GM19035 (cell line): ENCODE measurements at regions not wholly inside any gene's neighbourhood (a gene's known extent, or its start where the extent isn't known, plus 50 kb on each side); places are given as distances from the start of the nearest gene placed in this dataset.

ENCODE experiments used
- ATAC-seq: cut with Tn5 transposase; IDR thresholded peaks from one replicate; pipeline ENCODE4 v1.9.1; 2021; ENCODE audit not compliant: unreplicated experiment

DNA sequence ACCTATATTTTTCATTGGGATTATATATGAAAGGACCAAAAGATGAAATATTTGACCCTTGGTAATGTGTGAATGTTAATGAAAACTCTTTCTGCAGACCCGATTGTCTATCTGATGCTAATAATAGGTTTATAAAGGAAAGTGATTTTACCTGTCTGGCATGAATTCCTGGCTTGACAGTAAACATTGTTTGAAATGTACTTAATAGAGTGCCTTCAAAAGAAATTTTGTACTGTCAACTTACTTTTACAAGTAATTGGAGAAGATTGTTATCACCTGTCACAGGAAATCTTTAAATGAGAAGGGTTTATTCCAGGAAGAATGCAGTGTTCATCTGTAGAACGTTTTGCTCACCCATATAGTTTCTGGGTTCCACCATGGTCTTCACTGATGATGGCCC, 588.2 kb downstream of the INHBA start:
- ATAC-seq: no peak

GRCh38 chr7:41114131-41114530, 588.8 kb downstream of the INHBA start:
- ATAC-seq: no peak

GRCh38 chr7:41113719-41114118, 589.2 kb downstream of the INHBA start:
- ATAC-seq: no peak

GRCh38 chr7:41110186-41110585, 592.7 kb downstream of the INHBA start:
- ATAC-seq: no peak

DNA sequence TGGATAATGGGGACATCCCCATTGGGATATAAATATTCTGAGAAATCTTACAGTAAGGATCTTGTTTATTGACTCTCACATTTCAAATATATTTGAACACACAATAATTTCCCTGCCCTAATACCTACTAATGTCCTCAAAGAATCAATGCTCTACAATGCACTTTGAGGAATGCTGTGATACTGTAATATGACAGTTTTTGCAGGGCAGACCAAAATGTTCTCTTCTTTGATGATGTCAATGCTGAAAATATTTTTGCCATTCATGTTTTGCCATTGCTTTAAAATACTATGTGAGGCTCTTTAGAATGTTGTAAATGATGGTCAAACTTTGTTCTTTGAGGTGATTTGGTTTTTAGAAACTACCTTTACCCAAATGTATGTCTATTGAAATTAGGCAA, 594.1 kb downstream of the INHBA start:
- no peak for ATAC-seq

DNA sequence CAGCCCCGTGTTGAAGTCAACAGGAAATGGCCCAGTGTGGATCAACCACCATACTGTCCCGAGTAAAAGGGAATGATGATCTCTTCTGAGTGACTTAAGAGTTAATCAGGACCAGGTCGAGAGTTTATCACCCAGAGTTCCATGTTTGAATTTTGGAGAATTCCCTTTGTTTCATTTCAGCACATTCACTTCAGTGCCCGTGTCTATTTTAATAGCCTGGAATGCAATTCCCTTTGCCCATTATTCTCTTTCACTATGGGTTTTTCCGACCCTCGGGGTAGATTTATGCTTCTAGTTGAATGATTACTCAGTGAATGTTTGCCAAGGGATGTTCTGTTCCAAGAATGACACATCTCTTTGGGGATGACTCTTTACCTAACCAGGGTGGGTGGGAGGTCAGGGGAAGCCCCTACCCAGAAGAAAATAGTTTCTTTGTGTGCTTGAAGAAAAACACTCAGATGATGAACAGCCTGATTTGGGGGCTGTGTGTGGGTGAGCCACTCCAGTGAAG, 594.9 kb downstream of the INHBA start:
- ATAC-seq: no peak

GRCh38 chr7:41107330-41107937, 595.5 kb downstream of the INHBA start:
- no peak for ATAC-seq

- no peak for ATAC-seq
Observed at GRCh38 chr7:41104631-41105030, 598.3 kb downstream of the INHBA start.

DNA sequence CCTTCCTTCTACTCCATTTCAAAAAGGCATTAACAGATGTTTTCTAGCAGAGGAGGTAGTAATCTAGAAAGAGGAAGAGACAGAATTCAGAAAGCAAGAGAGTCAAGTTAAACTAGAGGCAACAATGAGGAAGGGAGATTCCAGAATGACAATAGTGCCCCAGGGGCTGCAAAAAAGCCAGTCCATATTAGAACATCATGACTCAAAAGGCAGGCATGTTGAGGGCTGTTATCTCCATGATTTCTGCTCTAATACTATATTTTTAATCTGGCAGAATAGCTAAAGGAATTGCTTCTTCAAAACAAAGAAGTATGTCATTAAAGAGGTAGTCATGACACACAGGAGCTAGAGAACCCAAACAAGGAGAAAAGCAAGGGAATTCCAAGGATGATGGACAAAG, 599.6 kb downstream of the INHBA start:
- ATAC-seq: peak; percentile 58

DNA sequence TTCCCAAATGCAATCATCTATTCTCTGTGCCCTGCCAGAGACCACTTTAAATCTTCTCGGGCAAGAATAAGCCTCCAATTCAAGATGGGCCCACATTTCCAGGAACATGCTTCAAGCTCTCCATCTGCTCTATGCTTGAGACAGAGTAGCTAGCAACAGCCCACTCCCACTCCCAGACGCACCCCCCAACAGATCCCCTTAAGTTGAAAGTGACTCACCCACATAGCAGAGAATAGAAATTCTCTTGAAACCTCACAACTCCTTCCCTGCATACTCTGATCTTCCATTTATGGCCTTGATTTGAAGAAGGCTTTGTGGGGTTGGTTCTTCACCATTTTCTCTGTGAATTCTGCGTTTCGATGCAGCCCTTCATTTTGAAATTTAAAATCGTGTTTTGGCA, 604.0 kb downstream of the INHBA start:
- no peak for ATAC-seq

DNA sequence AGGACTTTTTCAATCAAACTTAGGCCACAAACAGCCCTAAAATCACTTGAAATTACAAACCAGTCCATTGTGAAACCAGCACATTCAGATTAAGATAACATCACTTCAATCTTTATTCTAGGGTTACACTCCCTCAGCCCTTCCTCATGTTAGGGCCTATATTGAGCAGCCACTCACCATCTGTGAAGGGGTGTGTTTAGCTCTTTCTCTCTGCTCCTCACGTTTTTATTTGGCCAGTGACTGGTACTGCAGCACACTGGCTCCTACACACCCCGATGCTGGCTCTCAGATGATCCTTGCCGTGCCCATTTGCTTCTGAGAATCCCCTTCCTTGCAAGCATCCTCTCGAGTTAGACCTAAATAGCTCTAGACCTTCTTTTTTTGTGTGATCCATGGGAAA, 604.5 kb downstream of the INHBA start:
- ATAC-seq: no peak

GRCh38 chr7:41097501-41097900, 605.4 kb downstream of the INHBA start:
- no peak for ATAC-seq

DNA sequence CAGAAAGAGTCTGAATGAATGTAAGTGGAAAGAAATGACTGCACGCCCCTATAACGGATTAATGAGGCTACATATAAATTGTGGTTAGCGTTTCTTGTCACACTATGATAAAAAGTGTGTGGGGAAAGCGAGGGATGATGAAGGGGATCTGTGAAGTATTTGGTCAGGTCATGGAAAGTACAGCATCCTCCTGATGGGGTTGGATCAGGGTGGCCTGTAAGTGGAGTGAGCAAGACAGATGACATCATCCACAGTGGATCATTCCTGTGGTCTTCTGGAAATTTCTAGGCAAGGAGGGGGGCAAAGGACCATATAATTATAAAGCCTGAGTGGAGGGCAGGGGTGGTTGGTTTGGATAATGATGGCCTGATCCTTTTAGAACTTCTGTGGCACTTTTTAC, 606.0 kb downstream of the INHBA start:
- ATAC-seq: no peak

GRCh38 chr7:41093141-41093540, 609.7 kb downstream of the INHBA start:
- ATAC-seq: no peak

GRCh38 chr7:41085244-41085643, 617.6 kb downstream of the INHBA start:
- ATAC-seq: no peak

- no peak for ATAC-seq
Observed at GRCh38 chr7:41084381-41084780, 618.5 kb downstream of the INHBA start.

GRCh38 chr7:41069635-41070034, 633.3 kb downstream of the INHBA start:
- ATAC-seq: no peak

DNA sequence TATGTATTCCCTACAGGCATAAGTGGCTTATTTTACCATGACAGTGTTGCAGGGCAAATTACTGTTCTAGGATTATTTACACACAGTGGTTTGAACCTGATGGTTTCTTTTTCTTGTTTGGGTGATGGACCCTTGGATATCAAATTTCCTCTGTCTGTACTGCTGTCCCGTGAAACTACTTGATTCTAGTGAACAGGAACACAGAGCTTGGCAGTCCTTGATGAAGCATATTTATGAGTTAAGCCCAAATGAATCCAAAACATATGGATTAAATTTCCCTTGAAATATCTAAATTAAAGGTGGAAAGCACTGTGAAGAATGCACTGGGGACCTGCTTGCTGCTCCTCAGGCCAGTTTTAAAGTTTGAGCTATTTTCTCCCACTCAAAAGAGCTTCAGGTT, 635.3 kb downstream of the INHBA start:
- no peak for ATAC-seq

DNA sequence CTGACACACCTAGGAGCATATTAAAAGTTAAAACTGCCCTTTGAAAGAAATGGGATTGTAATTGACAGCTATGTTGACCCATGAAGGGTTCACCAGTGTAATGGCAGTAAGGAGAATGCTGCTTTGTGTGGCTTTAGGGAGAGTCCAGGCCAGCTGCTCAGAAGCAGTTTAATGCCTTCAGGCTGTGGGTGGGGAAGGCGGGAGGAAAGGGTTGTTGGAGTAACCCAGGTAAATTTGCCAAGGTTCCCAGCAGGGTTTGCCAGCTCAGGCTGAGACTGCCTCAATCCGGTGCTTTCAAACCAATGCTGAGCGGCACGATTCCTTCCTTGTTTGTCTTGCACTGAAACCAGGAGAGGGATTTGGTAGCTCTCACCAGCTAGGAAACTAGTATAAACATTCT, 637.2 kb downstream of the INHBA start:
- no peak for ATAC-seq

GRCh38 chr7:41063116-41063515, 639.8 kb downstream of the INHBA start:
- ATAC-seq: no peak

DNA sequence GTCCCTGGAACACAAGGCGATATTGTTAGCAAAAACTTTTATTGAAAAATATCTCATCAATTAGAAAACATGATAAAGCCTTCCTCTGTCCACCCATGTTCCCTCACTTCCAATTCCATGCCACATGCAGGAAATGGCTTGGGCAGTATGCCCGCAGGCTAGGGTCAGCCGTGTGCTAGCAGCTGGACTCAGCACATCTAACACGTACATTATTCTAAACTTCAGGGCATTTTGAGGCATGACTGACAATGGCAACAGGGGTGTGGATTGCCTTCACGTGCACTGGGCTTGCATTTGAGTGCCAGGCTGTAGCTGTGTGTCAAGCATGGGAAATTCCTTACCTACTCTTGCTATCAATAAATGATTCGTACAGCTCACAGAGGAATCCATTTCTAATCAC, 642.1 kb downstream of the INHBA start:
- no peak for ATAC-seq

DNA sequence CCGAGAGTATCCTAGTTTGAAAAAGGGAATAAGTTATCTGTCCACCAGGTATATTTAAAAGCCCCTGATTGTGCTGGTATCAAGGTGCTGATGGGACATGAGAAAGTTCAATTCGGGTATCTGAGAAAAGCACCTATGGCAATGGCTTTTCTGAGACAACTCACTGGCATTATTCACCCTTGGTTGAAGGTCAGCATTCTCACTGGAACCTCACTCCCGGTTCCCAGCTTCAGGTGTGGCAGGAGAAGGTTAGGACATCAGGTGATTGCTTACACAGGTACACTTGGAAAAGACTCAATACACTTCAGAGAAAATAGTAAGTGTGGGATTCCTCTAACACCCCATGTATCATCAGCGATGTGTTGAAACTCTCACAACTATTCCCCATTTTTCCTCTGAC, 643.1 kb downstream of the INHBA start:
- no peak for ATAC-seq

- no peak for ATAC-seq
Observed at GRCh38 chr7:41058986-41059741, 643.7 kb downstream of the INHBA start.
